H1 (cell line): ENCODE measurements at regions not wholly inside any gene's neighbourhood (a gene's known extent, or its start where the extent isn't known, plus 50 kb on each side); places are given as distances from the start of the nearest gene placed in this dataset.

ENCODE experiments used
- CEBPB ChIP-seq: IDR thresholded peaks from 2 replicates; pipeline ENCODE4 v1.6.1; 2012; ENCODE audit warnings: low read depth, low read length
- CHD1 ChIP-seq: IDR thresholded peaks from 2 replicates; pipeline ENCODE4 v1.6.1; 2012; ENCODE audit warnings: low read depth, low read length, improper control_type of control experiment
- CTCF ChIP-seq, 3 experiments: IDR thresholded peaks; 1 replicate in 2 of 3; 2 replicates in 1 of 3; pipeline versions ENCODE4 v1.5.1 to v1.6.1; 2011; ENCODE audit warnings: low read length in 3 of 3, mild to moderate bottlenecking in 3 of 3, inconsistent platforms in 2 of 3, low read depth in 1 of 3, moderate library complexity in 1 of 3; ENCODE audit not compliant: insufficient read depth in 1 of 3; ENCODE audit errors: control extremely low read depth in 1 of 3
- EZH2 ChIP-seq: fragments of 200-600 bp; sonication (generic); IDR thresholded peaks from 2 replicates; pipeline ENCODE4 v1.7.1; 2012; ENCODE audit warnings: low read depth, mild to moderate bottlenecking, moderate library complexity, low read length, inconsistent platforms; ENCODE audit not compliant: severe bottlenecking
- POLR2AphosphoS5 ChIP-seq: IDR thresholded peaks from 2 replicates; pipeline ENCODE4 v1.6.1; 2011; ENCODE audit warnings: low read depth, low read length
- SP4 ChIP-seq: IDR thresholded peaks from 2 replicates; pipeline ENCODE4 v1.6.1; 2012; ENCODE audit warnings: low read length, inconsistent platforms
- TAF7 ChIP-seq: optimal IDR thresholded peaks from 2 replicates; pipeline ENCODE3; 2011; ENCODE audit warnings: low read depth, mild to moderate bottlenecking, inconsistent platforms, low read length, moderate library complexity, borderline replicate concordance

GRCh38 chr2:19648583-19648982 lies 253.2 kb downstream of the TTC32 start:
- TF ChIP-seq CTCF (IDR thresholded peaks at IDR 0.05; ENCODE audit: control extremely low read depth in 1 of 3, insufficient read depth in 1 of 3, low read depth in 1 of 3, low read length in 3 of 3) = no peak
- TF ChIP-seq POLR2AphosphoS5 = no peak
- TF ChIP-seq EZH2 = no peak
- TF ChIP-seq SP4 = no peak
- TF ChIP-seq CEBPB = no peak
- no peak for TF ChIP-seq CHD1
- TF ChIP-seq TAF7 = no peak
